Ecto neural progenitor cell (in vitro differentiated cells): ENCODE measurements at regions not wholly inside any gene's neighbourhood (a gene's known extent, or its start where the extent isn't known, plus 50 kb on each side); places are given as distances from the start of the nearest gene placed in this dataset.

Experiments
- DNase-seq: peaks from one replicate; pipeline ENCODE4 v3.0.0-alpha.2; 2018; ENCODE audit warnings: low spot score

DNA sequence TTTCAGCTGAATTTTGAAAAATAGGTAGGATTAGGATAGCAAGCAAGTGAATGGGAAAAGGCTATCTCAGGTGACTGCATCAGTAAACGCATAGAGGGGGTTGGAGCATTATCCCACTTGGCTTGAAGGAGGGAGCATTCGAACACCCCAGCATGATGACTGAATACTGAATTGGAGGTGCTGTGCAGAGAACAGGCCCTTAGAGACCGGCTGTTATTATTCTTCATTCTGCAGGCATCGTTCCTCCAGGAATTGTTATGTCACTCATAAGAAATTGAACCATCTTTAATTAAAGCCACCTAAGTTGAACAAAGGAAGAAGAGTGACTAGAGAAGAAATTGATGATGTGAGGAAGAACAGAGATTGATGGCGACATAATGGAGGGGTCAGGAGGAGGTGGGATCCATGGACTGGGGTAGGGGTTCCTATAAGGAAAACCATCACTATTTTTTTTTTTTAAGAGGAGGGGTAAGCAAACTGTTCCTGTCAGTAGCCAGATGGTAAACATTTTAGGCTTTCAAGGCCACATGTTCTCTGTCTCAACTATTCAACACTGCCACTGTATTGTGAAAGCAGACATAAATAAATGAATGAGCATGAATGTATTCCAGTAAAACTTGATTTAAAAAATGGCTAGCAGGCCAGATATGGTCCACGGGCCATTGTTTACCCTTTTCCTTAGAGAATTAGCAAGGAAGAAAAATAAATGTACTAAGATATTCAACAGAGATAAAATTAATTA, 264.7 kb upstream of the TAC1 start:
- no peak for DNase-seq

DNA sequence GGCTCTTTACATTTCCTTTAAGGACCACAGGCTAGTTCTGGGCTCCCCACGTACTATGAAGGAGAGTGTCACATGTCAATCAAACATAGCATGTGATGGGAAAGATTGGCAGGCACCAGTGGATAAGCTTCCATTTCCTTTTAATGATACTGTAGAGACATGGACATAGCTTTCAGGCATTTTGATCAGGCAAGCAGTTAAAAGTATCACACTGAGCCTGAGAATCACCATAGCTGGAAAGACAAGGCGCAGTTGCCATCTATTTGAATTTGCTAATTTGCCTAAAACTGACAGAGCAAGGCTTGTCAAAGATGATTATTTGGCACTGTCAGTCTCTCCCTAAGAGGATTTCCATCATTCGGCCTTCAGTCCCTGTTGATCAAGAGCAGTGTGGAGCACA, 263.4 kb upstream of the TAC1 start:
- no peak for DNase-seq

DNA sequence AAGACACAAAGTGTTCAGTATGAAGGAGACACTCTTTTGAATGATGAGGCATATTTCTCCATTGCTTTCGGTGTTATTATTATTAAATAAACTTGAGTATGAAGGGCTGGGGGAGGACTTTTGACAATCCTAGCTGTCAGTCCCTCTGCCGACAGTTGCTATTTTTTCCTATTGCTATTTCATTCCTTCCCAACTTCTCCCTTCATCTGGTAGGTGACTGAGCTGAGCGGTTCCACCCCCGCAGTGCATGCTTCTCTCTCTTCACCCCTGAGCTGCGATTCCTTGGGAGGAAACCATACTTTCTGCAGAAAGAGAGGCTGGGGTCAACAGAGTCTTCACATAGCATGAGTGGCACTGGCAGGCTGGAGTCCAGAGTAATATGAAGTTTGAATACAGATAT, 261.2 kb upstream of the TAC1 start:
- DNase-seq = no peak

DNA sequence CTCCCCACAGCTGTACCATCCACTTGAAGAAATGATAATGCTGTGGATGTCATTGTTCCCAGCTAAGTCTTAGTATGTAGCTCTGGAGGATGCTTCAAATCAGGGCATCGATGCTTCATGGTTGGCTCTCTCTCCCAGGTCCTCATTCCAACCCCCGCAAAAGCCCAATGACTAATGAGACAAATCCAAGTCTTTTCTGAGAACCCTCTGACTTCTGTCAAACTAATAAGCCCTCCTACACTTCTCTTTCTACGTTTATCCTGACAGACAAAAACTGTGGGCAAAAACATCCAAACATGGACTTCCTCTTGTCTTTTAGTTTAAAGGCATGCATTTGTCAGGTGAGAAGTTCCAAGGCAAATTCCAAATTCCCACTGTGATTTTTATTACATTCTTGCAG, 260.4 kb upstream of the TAC1 start:
- no peak for DNase-seq

DNA sequence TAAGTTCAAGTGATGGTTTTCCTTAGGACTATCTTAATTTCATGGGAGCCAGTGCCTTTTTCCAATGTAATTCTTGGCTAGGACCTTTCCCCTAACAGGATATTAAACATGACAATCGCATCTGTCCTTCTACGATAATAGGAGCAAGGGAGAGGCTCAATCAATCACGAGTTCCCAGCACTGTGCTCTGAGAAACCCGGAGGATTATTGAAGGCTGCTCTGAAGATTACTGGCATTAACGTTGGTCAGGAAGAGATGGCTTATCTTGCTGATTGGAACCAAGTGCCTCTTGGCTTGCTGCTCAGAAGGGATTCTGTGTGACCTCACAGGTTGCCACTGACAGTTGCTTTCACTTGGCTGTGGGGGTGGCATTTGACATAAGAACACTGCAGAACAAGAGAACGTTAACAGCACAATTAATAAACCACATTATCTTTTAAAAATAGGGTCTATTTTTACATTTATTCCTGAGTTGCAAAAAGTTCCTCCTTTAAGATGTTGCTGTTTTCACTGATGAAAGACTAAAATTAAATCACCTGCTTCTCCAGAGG, 252.1 kb upstream of the TAC1 start:
- no peak for DNase-seq

DNA sequence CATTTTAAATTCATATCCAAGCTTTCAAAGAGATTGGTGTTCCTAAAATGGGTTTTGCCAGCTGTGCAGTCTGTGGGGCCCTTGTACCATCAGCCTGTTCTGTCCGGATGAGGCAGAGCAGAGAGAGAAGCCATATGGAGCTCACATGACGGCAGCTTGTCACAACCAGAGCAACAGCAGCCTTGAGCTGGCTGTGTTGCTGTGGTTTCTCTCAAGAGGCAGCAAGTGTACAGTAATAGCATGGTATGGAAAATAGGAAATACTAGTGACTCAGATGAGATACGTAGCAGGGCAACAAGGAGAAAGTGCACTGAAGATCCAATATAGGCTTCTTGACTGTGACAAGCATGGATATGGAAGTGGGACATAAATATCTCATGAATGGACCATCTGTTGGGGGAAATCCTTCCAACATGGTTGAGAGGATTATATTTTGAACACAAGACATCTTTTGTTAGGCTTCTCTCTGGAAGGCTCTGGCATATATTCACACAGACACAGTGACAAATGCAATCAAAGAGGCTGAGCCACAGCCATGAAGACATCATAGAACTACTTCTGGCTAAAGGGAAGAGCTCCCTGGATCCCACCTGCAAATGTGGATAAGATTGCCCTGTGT, 251.0 kb upstream of the TAC1 start:
- DNase-seq = no peak

DNA sequence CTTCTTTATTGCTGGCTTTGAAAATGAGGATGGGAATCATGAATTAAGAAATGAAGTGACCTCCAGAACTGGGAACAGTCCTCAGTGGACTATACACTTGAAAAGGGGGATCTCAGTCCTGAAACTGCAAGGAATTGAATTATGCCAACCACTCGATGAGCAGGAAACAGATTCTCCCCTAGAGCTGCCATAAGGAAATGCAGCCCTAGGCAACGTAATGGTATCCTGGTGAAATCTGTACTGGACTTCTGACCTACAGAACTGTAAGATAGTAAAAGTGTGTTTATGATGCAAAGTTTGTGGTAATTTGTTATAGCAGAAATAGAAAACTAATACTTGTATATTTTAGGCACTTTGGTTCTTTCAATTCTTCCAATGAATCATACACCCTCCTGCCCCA, 236.4 kb upstream of the TAC1 start:
- no peak for DNase-seq

DNA sequence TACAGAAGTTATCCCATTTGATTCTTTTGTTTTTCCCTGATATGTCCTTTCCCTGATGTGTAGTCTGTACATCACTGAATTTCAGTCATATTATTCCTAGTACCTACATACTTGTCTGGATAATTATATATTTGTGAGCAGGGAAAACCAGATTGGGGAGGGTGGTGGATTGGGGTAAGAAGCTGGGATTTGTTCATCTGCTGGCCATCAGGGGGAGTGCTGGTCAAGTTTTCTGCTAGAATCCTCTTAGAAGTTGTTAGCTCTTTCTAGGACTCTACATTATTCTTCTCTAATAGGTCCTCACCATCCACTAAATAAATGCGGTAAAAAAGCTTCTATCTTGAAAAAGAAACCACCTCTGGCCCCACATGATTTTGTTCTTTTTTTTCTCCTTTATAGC, 232.7 kb upstream of the TAC1 start:
- peak; percentile 49 for DNase-seq

DNA sequence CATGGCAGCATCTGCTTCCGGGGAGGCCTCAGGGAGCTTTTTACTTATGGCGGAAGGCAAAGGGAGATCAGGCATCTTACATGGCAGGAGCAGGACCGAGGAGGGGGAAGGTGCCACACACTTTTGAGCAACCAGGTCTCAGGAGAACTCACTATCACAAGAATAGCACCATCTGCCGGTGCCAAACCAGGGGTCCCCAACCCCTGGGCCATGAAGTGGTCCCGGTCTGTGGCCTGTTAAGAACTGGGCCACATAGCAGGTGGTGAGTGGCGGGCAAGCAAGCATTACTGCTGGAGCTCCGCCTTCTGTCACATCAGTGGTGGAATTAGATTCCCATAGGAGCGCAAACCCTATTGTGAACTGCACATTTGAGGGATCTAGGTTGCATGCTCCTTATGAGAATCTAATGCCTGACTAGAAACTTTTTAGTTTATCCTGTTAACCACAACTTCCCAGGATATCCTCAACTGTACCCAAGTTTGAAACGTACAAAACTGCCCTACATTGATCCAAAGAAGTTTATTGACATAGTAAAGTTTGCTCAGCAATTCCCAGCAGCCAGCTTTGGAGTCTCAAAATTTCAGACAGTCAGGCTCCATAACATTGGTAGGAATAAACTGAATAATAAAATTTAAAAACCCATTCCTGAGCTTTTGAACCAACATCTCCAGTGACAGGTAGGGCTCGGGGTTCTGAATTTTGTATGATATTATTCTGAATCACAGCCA, 228.4 kb upstream of the TAC1 start:
- DNase-seq = no peak

DNA sequence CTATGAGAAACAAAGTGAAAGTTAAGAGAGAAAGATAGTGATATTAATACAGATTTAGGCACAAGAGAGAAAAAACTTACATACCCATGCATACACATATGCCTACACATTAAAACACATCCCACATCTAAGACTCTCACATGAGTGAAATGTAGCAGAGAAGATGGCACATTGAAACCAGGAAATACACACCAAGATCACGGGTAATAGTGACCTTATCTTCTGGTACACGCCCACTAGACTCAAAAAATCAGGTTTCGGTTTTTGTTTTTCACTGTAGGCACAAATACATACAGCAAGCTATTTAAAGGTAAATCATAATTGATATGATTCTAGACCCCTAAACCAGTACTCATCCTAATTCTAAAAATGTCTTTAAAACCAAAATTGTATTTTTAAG, 225.2 kb upstream of the TAC1 start:
- no peak for DNase-seq

DNA sequence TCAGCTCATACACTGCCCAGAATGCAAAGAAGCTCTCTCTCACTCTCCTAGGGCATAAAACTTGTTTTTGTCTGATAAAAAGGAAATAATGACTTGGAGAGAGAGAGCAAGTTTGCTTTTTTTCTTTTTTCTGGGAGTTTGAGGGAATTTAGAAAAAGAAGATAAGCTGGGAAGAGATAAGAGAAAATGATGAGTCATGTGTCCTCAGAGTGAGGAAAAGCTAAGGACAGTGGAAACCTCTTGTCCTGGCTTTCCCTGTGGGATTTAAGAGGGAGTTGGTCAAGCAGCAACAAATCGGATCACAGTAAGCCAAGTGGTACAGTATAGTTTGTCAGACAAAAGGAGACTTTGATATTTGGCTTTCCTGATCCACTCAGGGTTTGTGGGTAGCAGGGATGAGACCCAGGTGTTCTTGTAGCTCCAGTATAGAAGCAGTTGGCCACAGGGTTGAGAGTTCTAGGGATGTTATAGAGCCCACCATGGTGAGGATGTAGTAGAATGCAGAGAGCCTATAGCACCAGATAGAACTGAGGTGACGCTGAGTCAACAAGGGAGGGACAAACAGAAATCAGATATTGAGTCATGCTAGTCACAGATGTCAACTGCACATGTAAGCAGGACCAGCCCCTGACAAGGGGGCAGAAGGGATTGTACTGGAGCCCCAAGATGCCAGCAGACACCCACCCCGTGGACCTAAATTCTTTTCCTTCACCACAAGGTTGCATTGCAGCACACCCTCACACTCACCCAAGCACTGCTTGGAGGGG, 219.3 kb upstream of the TAC1 start:
- no peak for DNase-seq

DNA sequence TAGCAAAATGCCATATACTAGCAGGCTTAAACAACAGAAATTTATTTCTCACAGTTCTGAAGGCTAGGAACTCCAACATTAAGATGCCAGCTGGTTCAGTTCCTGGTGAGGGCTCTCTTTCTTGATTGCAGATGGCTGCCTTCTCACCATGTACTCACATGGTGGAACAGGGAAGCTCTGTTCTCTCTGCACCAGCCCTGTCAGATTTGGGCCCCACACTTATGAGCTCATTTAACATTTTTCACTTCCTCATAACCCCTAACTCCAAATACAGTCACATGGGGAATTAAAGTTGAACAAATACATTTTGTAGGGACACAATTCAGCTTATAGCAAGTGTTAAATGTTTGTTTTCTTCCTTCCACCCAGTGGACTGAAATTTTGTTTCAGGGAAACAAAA, 218.6 kb upstream of the TAC1 start:
- DNase-seq = no peak

DNA sequence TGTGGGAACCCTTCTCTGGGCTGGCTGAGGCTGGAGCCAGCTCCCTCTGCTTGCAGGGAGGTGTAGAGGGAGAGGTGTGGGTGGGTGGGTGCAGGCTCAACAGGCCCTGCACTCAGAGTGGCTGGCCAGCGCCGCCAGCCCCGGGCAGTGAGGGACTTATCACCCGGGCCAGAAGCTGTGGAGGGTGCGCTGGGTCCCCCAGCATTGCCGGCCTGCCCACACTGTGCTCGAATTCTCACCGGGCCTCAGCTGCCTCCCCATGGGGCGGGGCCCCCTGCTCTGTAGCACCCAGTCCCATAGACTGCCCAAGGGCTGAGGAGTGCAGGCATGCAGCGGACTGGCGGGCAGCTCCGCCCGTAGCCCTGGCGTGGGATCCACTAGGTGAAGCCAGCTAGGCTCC, 190.7 kb upstream of the TAC1 start:
- DNase-seq = no peak

DNA sequence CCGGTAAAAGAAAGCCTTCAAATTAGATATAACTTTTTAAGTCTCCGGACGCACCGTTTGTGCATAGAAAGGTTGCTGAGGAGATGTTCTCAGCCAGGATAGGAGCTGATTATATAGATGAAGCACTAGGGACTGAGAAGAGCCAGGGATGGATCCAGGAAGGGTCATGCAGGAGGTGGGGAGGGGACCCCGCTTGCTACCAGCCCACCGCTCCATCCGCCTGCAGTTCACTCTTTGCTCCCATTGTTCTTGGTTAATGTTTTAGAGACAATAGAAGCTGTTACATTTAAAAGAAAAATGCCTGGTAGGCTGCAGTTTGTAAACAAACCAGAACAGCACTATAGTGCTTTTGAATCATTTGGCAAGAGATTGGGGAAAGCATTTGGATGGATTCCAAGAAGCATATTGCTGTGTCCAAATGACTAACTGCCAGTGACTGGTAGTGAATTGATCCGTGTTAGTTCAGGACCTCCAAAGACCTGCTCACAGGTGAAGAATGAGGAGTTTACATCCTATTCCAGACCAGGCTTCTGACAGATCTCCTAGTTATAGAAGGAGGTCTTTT, 175.9 kb upstream of the TAC1 start:
- DNase-seq = no peak

DNA sequence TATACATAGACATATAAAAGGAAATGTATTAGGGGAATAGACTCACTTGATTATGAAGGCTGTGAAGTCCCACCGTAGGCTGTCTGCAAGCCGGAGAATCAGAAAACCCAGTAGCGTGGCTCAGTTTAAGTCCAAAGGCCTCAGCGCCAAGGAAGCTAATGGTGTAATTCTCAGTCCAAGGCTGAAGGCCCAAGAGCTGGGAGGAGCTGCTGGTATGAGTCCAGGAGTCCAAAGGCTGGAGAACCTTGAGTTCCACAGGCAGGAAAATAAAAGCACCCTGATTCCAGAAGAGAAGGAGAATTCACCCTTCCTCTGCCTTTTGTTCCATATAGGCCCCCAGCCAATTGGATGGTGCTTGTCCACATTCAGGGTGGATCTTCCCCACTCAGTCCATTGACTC, 166.2 kb upstream of the TAC1 start:
- DNase-seq = no peak

DNA sequence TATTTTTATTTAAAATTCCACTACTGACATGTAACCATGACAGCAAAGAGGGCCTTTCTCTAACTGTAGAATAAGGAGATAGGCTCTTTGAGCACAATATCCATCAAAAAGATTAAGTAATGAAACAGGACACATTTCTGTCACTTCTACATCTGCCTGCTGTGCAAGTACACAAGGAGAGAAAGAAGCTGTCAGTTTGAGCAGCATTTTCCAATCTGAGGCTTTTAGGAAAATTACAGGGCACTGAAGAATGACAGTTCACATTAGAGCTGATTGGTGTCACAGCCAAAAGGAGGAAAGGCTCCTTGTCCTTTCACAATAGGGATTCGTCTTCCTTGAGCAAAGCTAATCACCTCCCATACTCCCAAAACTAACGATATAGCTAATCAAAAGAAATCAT, 158.8 kb upstream of the TAC1 start:
- DNase-seq = no peak

DNA sequence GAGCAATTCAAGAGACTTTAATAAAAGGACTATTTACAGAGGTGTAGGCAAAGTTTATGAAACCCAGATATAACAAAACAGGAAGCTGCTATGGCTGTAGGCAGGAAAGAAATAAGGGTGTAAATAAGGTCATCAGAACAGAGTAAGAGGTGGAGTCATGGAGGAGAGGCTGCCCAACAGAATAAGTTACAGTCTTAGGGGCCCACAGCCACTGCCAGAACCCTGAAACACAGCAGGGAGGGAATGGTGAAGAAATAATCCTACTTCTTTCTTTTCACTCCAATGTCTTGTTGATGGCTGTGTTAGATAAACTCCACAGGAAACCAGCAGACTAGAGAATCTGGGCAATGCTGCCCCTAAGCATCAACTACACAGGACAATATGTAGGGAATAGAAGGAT, 155.8 kb upstream of the TAC1 start:
- DNase-seq = no peak

DNA sequence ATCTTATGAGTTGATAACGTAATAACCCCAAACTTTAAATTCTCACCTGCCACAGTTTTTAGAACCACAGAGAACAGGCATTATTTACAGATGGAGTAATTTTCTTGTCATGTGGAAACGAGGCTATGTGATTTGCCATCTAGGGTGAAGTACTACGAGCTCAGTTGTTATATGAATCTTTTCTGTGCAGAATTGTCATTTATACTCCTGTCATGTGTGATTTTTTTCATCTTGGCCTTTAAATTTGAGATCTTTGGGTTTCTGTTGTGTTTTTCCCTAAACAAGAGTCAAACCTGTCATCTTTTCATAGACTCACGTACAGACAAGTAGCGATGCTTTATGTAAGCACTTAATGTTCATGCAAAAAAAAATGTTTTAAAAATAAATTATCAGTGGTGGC, 153.7 kb upstream of the TAC1 start:
- no peak for DNase-seq

DNA sequence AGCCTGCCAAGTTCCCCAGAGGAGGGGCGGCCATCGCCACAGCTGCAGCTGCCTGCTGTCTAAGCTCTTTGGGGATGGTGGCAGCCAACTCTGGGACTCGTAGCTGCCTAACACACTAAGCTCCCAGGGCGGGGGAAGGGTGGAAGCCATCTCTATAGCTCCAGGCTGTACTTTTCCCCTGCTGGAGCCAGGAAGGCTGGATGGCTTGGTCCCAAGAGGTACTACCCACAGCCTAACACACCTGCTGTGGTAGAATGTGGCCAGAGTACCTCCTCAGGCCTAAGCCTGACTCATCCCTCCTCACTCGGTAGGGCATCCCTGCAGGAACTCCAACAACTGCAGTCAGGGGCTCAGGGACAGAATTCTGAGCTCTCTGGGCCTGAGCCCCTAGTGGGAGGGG, 151.7 kb upstream of the TAC1 start:
- DNase-seq = no peak

DNA sequence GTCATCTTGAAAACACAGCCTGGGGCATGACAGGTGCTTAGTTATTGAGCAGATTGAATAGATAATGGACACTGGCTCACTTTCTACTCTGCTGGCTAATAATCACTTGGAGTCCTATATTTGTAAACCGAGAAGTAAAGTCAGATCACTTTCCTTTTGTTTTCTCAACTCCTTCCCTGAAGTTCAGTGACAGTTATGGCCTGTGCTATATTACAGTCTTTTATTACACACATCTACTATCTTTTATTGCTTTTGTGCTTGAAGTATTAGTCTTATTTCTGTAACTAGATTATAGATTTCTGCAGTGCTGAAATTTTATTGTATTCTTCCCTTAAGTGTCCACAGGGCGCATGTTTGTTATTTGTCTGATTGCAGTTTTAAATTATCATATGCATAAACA, 136.4 kb upstream of the TAC1 start:
- DNase-seq = no peak

DNA sequence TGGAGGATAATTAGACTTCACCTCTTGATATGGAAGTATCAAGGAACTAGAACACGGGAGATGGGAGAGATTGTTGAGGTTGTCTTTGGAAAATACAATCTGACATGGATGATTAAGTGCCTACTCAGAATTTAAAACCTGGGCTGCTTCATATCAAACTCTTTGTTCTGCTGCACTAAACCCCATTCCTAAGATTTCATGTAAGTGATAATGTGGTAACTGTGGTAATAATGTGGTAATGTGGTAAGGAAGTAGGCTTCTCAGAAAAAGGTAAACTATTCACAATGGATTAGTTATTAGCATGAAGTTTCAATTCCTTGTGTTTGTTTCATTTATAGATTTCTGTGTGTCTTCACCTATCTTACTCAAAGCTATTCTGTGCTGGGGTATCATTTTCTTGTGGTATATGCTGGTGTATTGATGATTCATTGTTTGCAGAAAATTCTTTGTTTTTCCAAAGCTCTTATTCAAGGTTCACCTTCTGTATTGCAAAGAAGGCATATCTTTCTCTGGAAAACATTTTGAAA, 129.9 kb upstream of the TAC1 start:
- DNase-seq = no peak

DNA sequence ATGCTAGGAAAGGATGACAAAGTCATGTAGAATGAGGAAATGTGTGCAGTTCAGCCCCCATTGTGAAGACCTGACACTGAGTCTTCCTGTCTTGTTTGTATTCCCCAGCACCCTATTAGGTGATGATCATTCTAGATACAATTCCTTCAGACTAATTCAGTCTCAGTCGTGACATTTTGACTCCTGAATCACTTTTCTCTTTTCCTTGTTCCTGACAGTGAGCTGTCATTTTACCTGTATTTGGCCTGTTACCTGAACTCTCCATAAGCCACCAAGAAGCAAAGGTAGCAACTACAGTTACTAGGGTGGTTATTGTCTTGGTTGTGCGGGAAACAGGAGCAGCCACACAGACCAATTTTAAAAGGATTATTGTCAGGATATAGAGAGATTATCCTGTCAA, 111.4 kb upstream of the TAC1 start:
- DNase-seq = no peak
